ENCODE measurements at regions not wholly inside any gene's neighbourhood (a gene's known extent, or its start where the extent isn't known, plus 50 kb on each side); places are given as distances from the start of the nearest gene placed in this dataset.
"Not testable (repeated sequence)": the region's sequence is repeated elsewhere in the genome, so short reads cannot be mapped to it uniquely, and the experiment has no call there.

DNA sequence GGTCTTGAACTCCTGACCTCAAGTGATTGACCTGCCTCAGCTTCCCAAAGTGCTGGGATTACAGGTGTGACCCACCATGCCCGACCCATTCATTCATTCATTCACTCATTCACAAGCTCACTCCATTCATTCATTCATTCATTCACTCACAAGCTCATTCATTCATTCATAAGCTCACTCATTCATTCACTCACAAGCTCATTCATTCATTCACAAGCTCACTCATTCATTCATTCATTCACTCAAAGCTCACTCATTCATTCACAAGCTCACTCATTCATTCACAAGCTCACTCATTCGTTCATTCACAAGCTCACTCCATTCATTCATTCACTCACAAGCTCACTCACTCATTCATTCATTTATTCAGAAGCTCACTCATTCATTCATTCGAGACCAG is 198.6 kb downstream of the SHOX start:
- DNase-seq = no peak

DNA sequence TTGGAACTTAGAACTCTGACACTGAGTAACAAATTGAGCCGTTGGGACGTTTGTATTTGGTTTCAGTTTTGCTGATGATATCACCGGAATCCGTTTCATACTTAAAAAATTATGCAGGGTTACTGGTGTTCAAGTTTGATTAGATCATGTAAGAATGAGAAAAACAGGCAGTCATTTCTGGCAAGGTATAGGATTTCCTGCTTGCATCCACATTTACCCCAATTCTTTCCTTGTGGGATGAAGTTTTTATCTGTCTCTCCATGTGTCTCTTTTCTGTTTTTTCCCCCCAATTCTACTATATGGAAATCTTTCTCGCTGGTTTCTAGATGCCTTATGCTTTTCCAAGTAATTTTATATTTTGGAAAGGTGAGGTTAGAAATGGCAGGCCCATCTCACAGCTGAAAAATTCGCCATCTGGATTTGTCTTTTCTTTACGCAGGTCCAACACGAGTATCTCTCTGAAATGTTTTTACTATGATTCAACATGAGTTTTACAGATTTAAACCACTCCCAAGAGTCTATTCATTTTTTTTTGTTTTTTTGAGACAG is 197.9 kb downstream of the SHOX start:
- peak; percentile 42 for DNase-seq

DNA sequence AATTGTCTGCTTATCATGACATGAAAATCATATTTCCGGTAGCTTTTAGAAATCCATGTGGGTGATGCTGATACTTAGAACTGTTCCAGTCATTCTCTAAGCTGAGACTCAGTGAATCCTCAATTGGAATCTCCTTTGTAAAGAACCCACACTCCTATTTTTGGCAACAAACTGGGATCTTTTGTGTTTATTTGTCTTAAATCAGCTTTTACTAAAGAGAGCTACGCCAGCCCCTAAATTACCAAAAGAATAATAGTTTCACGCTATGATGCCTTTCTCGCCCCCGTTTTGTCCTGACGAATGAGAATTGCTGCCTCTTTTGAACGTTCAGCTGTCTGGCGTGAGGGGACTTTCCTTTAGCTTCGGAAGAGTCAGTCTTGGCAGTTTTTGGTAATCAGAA is 195.9 kb downstream of the SHOX start:
- DNase-seq = no peak

DNA sequence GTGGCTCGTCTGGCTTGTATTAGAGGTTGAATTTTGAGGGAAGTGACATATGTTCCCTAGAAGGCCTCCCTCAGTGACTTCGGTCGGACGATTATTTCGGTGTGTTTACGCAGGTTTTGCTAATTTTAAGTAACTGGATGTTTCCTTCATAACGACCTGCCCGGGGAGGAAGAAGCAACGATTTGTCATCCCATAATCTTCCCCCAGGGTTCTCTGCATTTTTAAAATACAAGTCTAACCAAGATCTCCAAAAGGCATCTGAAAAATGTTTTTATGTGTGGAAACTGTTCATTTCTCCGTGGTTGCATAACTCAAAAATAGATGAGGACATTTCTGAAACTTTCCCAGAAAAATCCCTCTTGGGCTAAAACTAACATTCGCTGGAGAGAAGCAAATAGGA is 195.4 kb downstream of the SHOX start:
- DNase-seq = peak; percentile 58

DNA sequence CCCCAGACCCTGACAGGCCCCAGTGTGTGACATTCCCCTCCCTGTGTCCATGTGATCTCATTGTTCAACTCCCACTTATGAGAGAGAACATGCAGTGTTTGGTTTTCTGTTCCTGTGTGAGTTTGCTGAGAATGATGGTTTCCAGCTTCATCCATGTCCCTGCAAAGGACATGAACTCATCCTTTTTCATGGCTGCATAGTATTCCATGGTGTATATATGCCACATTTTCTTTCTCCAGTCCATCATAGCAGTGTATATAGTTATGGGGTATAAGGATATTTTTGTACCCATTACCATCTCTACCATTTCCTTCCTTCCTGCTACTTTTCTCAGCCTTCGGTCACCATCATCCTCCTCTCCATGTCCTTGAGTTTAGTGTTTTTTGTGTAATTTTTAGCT is 192.5 kb downstream of the SHOX start:
- DNase-seq = not testable (repeated sequence)

DNA sequence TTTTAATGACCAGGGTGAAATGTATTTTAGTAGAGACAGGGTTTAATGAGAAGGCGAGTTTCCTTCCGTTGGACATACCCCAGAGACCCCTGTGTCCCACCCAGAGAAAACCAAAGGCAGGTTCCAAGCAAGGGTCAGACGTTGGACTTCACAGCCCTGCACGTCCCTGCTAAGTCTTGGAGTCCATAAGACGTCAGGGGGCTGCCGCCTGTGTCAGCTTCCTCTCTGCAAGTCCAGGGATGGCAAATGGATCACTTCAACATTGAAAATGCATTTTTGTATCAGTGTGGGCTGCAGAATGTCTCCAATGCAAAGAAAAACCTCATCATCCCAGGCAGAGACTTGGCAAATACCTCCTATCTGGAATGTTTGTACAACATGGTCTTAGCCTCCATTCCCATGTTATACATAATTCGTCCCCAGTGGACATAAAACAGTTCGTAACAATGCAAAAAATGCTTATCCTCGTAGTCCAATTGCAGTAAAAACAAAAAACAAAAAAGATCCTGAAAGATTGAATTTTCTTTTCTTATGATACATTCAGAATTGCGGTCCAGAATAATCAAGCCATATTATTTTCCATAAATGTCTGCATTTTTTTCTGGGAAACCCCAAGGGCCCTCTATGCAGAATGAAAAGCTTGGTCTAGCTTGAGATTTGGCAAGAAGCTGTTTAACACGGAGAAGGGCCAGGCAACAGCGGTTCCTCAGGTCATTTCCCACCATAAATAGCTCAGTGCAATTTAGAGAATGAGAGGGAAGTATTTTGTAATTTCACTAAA is 190.9 kb downstream of the SHOX start:
- DNase-seq = no peak

DNA sequence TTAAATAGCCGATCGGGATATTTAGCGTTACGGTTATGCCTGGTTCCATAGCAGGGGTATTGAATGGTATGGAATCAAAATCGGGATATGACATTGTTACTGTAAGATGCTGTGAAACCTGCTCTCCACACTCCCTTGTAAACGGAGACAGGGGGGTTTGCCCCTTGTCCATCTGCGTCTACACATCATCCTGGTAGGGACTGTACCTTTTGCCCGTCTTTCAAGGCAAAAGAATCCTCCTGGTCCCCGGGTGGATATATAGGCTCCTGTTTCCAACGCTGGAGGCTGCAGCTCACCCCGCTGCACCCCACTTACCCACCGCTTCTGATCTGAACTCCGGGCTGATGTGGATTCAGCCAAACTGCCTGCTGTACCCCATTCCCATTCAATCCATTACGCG is 189.1 kb downstream of the SHOX start:
- no peak for DNase-seq

DNA sequence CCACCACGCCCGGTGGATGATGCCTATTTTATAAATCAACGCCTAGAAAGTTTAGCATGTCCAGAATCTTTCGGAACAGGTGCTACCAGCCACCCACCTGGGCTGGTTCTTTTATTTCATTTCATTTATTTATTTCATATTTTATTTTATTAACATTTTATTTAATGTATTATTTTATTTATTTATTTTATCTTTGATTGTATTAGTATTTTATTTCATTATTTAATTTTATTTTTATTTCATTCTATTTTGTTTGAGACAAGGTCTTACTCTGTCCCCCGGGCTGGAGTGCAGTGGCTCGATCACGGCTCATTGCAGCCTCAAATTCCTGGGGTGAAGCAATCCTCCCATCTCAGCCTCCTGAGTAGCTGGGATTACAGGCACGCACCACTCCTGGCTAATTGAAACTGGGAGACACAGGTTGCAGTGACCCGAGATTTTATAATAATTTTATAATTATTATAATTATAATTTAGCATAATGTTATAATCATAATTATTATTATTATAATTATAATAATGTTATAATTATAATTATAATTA is 187.2 kb downstream of the SHOX start:
- DNase-seq = no peak

DNA sequence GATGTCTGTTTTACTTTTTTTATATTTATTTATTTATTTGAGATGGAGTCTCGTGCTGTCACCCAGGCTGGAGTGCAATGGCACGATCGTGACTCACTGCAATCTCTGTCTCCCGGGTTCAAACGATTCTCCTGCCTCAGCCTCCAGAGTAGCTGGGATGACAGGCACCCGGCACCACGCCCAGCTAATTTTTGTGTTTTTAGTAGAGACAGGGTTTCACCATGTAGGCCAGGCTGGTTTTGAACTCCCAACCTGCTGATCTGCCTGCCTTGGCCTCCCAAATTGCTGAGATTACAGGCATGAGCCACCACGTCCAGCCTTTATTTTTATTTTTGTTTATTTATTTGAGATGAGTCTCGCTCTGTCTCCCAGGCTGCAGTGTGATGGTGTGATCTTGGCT is 186.6 kb downstream of the SHOX start:
- not testable (repeated sequence) for DNase-seq

DNA sequence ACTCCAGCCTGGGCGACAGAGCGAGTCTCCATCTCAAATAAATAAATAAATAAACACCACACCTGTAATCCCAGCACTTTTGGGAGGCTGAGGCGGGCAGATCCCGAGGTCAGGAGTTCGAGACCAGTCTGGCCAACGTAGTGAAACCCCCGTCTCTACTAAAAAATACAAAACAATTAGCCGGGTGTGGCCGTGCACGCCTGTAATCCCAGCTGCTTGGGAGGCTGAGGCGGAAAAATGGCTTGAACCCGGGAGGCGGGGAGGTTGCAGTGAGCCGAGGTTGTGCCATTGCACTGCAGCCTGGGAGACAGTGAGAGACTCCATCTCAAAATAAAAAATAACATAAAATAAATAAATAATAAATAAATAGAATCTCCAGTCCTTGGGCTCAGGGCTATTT is 185.8 kb downstream of the SHOX start:
- DNase-seq = no peak

DNA sequence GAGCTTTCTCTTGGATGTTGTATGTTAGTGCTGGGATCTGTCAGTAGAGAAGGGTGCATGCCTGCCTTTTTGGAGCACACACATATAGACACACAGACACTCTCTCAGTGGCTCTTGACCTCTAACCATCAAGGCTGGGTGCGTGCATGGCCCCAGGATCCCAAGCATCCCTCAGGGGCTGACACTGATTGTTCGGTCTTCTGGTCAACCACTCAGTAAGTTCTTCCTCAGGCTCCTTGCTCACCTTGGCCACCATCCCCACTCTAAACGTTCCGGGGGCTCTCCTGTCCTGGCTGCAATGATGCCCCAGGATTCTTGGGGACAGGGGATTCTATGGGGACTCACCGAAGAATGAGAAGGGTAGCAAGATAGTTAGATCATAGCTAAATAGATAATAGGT is 179.6 kb downstream of the SHOX start:
- DNase-seq = no peak

DNA sequence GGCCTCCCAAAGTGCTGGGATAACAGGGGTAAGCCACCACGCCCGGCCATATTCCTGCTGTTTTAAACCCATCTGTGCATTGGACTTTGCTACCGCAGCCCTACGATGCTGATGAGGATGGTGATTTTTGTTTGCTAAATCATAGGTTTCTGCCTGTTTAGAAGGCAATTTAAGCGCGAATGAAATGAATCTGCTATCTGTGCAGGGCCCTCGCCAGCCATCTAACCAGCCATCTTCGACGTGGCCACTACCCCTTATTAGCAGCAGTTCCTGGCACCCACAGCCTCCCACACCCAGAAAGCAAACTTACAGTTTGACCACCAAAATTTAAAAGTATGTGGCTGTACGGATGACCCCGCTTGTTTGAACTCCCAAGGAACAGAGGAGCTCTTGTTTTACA is 178.5 kb downstream of the SHOX start:
- no peak for DNase-seq

DNA sequence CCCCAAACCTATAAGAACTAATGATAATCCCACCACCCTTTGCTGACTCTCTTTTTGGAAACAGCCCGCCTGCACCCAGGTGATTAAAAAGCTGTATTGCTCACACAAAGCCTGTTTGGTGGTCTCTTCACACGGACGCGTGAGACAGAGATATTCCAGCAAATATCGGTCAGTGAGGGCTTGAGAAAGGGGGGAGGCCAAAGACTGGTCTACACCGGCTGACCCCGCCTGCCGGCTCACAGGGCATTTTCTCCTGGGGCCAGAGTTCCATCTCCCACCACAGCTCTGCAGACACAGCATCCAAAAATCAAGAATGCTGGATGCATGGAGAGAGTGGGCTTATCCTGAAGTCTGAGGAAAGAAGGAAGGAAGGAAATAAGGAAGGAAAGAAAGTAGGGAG is 176.0 kb downstream of the SHOX start:
- no peak for DNase-seq

DNA sequence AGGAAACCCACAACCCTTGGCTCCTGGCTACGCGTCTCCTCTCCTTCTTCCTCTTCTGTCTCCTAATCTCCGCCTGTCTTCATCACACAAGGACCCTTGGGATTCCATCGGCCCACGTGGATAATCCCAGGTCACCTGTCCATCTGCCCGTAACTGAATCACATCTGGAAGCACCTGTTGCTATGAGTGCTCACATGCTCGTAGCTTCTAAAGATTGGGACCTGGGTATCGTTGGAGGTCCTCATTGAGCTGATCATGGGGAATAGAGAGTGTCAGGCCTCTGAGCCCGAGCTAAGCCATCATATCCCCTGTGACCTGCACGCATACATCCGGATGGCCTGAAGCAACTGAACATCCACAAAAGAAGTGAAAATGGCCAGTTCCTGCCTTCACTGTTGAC is 175.4 kb downstream of the SHOX start:
- DNase-seq = no peak

DNA sequence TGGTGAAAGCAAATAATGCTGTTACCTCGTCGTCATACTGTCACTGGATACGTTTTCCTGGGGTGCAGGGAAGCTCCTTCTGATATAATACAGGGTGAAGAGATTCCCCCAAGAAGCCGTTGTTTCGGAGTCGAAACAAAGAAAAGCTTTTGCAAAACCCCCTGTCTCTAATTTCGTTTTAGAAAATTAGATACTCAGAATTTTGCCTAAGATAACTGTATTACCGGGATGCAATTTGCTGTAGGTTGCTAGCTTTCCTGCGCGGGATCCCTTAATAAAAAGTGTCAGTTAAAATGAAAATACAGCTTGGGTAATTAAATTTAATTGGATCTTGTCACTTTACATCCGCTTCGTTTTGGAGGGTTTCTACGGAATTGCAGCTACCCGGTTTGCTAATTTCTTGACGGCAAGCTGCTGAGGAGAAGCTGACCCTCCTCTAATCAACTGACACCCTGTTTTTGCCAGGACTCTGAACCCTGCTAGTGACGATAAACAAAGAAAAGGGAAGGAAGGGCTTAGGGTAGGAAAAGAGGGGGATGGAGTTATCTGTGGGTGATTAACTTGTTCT is 174.6 kb downstream of the SHOX start:
- no peak for DNase-seq

DNA sequence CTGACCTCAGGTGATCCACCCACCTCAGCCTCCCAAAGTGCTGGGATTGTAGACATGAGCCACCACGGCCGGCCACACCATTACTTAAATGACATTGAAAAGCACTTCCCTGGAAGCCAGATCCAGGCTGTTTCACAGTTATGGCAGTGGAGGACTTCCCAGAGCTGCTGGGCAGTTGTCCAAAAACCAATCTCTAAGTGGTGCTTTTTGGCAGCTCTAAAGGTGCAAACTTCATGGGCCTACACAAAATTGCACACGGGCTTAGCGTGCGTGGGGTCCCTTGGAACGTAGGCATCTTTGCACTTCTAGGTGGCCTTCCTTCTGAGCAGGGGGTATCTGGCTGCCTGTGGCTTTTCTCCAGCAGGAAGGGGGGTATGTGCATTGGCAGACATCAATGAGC is 172.3 kb downstream of the SHOX start:
- DNase-seq = no peak

DNA sequence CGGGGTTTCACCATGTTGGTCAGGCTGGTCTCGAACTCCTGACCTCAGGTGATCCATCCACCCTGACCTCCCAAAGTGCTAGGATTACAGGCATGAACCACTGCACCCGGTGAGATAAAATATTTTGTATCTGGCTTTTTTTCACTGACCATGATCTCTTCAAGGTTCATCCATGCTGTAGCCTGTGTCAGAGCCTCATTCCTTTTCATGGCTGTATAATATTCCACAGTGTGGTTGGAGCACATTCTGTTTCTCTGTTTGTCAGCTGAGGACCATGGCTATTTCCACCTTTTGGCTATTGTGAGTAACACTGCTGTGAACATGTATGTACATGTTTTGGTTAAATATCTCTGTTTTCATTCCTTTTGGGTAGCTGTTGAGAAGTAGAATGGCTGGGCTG is 169.2 kb downstream of the SHOX start:
- no peak for DNase-seq

DNA sequence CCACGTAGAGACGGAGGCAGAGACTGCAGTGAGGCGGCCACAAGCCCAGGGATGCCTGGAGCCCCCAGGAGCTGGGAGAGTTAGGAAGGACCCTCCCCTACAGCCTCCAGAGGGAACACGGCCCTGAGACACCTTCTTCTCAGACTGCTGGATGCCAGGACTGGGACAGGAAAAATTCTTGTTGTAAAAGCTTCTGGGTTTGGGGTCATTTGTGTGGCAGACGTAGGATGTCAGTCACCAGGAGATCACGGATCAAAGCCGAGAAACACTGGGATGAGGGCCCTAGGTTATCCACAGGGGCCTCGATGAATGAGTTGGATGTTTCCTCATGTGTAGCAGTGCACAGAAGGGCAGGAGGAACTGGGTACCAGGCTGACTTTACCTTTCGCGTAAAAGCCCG is 163.7 kb downstream of the SHOX start:
- no peak for DNase-seq

DNA sequence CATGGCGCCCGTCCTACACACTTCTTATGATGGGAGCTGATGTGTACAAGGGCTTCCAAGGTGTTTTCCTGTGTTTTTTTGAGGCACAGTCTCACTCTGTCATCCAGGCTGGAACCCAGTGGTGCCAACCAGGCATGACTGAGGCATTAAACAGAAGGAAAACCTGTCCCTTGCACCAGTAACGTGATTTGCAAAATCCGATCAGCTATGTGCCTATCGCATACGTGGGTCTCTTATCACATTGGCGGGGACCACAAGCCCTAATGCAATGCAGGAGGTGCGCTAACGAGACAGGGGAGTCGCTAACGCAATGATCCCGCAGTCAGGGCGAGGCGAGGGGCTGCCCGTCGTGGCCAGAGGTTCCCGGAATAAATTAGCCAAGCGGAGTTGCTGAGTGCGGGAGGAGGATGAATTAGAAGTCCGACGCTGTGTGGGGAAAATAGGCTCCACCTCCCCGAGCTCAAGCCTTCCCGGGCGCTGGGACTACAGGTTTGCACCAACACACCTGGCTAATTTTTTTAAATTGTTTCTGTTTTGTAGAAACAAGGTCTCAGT is 162.7 kb downstream of the SHOX start:
- no peak for DNase-seq

DNA sequence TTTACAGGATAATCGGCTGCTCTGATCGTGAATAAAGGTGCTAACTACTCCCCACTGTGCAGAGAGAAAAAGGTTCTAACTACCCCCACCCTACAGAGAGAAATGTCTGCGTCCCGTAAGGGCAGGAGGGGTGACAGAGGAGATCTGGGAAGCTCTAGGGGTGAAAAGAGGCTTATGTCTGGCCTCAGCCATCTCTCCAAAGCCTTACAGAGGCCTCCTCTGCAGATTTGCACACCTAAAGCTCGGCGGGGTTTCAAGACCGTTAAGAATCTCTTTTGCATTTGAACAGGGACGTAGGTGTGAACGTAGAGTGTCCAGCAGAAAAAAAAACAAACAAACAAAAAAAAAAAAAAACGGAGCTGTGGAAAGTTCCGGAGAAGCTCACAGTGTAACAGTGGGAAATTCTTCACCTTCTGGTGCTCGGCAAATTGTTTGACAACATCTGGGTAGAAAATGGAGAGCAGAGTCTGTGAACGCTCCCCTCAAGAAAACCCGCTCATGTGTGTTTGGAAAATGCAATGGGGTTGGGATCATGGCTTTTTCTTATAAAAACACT is 161.0 kb downstream of the SHOX start:
- no peak for DNase-seq

DNA sequence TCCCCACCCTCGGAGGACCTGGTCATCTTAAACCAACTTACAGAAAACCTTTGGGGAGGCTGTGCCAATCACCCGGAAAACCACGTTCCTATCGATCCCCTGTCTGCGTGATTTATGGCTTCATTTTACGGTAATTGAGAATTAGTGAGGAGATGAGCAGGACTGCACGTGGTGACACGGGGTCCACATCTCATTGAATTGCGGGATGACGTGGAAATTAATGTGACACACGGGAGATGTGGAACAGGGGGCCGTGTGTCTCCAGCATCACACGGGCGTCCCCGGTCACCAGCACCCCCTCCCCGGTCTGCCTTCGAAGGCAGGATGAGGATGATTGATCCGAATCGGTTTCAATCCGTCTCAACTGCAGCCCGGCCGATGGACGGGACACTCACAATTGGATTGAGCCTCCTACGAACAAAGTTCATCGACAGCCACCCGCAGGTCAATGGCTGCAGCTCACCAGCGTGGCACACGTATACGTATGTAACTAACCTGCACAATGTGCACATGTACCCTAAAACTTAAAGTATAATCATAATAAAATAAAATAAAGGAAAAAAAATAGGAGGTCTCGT is 160.3 kb downstream of the SHOX start:
- DNase-seq = no peak

DNA sequence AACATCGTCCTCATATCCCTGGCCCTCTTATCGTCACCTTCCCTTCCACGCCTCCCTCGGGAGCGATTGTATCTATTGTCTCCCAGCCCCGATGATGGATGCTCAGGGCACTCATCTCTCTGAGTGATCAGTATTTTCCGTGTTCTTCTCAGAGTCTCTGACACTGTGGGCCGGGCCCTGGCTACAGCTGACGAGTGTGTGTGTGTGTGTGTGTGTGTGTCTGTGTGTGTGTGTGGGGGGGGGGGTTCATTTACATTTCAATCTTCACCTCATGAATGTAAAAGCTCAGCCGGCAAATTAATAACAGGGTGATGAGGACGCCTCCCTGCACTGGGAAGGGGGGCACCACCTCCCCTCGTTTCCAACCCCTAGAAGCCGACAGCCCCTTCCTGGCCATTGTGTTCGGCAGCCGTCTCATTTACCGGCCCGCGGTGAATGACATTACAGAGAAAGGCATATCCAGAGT is 159.5 kb downstream of the SHOX start:
- no peak for DNase-seq

DNA sequence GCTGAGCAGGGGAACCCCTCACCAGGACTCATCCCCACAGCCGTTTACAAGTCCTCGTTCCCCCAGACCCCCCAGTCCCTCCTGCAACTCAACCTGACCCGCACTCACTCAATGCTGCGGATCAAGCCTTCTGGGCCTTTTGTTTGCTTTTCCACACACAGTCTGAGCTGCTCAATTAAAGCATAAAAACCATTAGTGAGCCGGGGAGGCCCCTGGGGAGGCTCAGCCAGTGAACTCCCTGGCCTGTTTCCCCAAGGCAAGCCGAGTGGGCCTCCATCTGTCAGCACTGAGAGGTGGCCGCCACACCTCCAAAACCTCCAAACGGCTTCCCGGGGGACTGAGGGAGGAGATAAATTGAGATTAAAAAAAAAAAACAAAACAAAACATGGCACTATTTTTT is 158.5 kb downstream of the SHOX start:
- no peak for DNase-seq

Data from NCI-H226 (cell line).